GM19455 (cell line): ENCODE measurements at regions not wholly inside any gene's neighbourhood (a gene's known extent, or its start where the extent isn't known, plus 50 kb on each side); places are given as distances from the start of the nearest gene placed in this dataset.
"Not testable (repeated sequence)": the region's sequence is repeated elsewhere in the genome, so short reads cannot be mapped to it uniquely, and the experiment has no call there.

ENCODE experiments used
- ATAC-seq: cut with Tn5 transposase; IDR thresholded peaks from one replicate; pipeline ENCODE4 v1.9.1; 2021; ENCODE audit not compliant: unreplicated experiment

DNA sequence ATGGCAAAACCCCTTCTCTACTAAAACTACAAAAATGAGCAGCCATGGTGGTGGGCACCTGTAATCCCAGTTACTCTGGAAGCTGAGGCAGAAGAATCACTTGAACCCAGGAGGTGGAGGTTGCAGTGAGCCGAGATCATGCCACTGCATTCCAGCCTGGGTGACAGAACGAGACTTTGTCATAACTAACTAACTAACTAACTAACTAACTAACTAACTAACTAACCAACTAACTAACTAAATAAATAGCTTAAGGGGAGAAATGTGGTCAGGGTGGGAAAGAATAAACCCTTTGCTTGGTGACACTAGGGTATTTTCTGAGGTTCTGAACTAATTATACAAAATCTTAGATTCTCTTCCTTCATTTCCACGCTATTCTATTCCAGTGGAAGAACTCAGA is 184.4 kb upstream of the MEF2C start:
- no peak for ATAC-seq

DNA sequence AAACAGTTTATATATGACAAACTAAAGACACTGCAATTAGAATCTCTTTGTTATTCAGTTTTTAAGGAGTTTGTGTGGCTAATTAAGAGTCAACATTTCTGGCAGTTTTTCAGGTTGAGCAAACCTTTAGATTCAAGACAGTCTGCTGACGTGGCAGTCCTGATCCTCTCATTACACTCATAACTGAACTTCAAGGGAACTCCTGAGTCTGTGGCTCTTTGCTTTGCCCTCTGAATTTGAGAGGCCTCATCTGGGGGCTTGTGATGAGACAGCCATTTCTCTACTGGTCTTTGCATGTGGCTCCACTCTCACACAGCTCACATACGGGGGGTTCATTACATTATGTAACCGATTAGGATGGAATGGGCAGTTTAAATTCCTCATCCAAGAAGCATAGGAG is 182.9 kb upstream of the MEF2C start:
- ATAC-seq: peak; percentile 80

DNA sequence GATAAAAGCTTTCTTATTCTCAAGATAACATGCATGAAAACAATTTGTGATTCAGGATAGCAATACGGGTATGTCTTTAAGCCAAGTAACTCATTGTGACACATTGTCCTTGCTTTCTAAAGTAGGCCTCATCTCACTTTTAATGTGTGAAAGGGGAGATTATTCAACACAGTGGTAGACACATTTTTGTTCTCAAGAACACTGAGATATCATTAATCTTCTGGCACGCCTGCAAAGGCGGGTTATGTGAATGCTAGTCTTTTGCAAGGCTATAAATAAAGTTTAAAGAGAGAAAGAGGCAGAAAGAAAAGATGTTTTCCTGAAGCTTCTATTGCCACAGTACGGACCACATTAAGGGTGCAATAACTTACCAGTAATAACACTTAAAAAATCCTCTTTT is 181.8 kb upstream of the MEF2C start:
- ATAC-seq: no peak

DNA sequence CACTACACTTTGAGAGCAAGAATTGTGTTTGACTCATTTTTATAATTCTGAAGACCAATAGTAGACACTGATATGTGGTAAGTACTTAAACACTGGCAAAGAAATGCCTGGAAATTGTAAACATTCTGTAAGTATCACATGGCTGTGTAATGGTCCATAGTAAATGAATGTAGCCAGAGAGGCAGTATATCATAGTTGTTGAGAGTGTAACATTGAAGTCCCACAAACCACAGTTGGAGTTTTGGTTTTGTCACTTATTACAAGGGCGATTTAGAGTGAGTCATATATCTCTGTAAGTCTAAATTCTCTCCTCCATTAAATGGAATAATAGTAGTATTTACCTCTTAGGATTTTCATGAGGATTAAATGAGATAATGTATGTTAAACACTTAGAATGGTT is 181.1 kb upstream of the MEF2C start:
- ATAC-seq: peak; percentile 50

DNA sequence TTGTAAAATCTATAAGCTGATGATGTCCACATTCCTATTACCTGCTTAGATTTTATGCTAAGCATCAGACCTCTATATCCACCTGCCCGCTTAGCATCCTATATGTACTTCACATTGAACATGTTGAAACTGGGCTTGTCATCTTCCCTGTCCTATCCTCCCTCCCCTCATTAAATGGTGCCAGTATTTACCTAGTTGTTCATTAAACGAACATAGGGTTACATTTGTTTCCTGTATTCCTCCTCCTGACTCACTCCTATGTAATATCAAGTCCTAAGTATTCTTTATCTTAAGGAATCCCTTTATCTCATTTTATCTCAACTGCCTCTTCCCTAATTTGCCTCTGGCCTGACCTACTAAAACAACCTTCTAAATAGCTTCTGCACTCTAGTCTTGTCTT is 177.8 kb upstream of the MEF2C start:
- no peak for ATAC-seq

DNA sequence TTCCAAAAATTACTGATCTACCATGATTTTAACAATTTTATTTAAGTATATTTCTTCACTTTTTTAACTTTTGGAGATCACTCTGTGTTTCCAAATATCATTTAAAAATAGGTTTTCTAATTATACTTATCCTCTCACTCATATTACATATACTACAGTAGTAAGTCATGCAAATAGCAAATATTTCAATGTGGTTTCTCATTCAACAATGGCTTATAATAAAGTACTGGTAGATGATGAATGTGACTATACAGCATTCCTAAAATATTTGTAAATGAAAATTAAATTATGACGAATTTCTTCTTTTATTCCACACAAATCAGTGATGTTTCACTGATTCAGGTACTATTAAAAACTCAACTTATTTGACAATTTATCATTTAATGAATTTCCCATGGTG is 176.3 kb upstream of the MEF2C start:
- no peak for ATAC-seq

DNA sequence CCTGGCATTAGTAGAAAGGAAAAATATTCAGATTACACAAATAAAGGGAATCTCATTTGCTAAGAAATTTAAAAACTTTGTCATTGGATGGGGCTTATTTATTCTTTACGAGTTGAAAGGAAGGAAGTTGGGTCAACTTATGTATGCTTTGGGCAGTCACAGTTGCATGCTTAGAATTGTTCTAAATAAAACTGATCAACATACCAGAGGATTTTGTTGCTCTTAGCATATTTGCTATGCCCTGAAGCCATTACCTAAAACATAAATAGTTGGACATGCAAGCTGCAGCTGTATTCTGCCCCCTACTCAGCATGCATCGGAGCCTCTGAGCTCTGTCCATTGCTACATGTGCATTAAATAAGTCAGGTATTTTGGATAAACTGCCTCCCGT is 172.7 kb upstream of the MEF2C start:
- ATAC-seq: no peak

DNA sequence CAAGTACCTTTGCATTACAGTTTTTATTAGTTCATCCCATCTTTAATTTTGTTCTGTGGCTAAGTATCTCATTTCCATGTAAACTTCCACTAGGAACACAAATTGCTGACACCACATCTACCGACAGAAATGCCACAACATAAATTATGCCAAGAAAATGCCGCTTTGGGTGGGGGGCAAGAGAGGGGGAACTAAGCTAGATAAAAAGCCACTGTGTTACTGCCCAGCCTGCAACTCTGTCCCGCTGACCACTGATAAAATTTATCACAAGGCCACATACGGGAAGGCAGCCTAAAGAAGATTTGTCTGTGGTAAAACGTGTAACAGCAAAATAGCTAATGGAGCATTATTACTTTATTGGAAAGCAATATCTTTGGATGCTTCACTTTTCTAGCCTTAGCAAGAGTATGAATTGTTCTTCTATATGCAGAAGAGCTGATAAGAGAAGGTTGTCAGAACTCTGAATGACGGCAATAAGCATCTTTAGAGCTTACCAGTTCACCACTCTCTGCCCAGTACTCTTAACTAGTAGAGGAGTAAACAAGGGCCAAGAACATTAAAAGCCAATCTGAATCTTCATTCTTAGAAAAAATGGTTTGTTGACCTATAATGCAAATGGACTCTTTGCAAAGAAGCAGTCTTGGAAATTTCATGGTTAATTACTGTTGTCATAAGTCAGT is 172.2 kb upstream of the MEF2C start:
- ATAC-seq: no peak

DNA sequence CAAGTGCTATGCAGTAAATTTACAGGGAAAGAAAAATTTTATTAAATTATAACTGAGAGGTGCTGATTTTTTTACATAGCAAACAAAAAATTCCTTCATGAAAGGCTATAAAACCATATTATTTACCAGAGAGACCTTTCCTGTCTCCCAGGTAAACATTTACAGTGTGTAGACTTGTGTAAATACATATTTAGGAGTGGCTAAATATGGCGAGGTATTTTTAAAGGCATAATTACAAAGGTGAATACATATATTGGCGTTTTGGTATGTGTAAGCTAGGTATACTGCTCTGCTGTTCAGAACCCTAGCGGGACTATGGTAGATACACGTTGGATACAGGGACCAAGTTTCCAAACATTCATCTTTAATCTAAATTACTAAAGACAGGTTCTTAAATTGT is 170.6 kb upstream of the MEF2C start:
- no peak for ATAC-seq

DNA sequence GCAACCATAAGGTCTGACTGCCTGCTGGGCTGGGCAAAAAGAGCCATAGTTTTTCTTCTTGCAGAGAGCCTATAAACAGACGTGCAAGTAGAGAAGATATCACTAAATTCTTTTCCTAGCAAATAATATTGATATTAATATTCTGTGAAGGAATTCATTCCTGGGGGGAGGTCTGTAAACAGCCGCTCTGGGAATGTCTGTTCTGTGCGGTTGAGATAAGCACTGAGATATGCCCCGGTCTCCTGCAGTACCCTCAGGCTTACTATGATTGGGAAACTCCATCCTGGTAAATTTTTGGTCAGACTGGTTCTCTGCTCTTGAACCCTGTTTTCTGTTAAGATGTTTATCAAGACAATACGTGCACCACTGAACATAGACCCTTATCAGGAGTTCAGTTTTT is 167.1 kb upstream of the MEF2C start:
- ATAC-seq: not testable (repeated sequence)

DNA sequence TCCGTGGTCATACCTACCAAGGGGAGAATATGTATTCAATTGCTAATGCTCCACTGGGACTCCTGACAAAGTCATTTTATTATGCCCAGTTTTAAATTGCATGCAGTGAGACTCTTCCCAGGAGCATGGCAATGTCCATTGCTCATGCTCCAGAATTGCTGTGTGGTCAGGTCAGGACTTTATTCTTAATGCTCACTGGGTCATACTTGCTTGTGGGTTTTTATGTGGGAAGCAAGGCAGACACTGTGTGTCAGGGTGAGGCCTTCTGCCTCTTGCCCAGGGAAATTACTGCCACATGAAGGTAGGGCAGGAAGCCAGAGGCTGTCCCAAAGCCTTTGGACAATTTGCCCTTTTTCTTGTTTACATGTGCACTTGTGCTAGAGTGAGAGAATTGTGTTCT is 164.6 kb upstream of the MEF2C start:
- ATAC-seq: no peak

DNA sequence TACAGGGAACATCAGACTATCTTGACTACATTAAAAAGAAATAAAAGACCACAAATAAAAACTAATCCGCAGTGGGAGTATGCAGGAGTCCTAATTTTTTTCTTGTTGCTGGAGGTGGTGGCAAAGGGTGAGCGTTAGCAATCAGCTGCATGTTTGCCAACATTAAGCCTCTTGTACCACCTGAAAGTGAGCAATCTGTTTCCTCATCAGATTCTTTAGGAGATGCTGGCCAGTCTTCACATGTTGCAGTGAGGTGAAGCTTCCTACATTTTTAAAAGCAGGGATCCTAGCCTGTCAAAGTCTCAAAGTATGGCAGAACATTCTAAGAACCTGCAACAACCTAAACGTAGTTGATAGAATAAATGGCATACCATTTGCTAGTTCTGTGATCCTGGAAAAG is 162.2 kb upstream of the MEF2C start:
- no peak for ATAC-seq

DNA sequence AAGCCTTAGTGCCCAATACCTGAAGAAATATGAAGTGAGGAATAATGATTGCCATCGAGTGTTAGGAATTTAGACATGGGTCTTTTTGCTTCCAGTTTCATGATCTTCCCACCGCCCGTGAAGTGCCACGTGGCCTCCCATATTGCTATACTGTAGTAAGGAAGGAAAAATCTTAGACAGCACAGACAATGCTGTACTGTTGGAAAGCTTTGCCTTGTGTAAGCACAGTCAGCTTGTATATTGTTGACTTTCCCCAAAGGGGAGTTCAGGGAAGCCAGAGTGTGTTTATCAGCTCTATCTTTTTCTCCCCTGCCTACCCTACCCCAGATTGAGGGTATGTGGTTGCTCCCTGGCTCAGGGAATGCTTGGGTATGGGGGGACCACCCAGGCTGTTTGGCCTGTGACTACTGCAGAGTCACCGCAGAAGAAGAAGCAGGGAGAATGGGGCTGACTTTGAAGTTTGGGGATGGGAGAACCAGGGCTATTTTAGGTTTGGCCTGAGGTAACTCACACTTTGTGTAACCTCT is 161.8 kb upstream of the MEF2C start:
- no peak for ATAC-seq

DNA sequence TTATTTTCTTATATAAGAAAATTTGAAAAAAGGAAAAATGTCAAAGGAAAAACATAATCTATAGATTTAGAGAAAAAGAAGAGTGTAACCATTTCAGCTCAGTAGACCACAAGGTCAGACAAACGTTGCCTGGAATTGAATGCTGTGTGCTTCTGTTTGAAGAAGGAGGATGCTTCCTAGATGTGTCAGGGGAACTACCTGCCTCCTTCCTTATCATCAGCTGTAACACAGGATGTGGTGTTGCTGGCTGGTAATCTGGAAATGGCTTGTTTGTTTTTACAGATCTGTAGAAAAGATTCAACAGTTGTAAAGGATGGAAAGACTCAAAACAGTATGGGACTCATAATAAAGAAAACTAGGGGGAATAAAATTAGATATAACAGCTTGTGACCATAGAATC is 160.7 kb upstream of the MEF2C start:
- ATAC-seq: no peak

DNA sequence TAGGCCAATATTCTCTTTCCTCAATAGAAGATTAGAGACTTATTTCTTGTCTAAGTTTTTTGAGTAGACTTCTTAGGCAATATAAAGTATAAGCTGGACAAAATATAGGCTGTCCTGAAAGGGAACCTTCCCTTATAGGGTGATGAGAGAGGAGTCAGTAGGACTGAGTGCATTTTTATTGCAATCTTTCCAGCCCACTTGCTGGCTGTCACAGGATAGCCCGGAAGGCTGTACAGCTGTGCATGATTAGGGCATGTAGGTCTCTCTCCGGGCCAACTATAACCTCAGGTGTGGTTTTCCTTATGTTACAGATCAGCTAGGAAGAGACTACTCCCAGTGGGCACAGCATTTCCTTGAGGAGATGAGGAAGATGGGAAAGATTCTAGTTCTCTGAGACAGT is 159.8 kb upstream of the MEF2C start:
- ATAC-seq: no peak

DNA sequence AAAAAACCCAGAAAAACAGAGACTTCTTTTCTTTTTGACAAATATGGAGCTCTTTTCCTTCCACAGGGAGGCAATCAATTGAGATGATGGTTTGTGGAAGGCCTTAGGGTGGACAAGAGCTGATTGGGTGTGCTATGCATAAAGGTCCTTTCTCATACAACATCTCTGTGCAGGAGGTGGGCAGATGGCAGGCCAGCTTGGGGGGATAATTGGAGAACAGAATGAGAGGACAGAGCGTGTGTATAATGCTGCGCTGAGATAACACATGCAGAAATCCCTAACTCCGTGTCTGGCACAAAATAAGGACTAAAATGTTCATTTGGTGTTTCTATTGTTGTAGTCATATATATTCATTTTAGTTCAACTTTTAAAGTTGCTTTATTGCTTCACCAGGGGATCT is 159.0 kb upstream of the MEF2C start:
- no peak for ATAC-seq

DNA sequence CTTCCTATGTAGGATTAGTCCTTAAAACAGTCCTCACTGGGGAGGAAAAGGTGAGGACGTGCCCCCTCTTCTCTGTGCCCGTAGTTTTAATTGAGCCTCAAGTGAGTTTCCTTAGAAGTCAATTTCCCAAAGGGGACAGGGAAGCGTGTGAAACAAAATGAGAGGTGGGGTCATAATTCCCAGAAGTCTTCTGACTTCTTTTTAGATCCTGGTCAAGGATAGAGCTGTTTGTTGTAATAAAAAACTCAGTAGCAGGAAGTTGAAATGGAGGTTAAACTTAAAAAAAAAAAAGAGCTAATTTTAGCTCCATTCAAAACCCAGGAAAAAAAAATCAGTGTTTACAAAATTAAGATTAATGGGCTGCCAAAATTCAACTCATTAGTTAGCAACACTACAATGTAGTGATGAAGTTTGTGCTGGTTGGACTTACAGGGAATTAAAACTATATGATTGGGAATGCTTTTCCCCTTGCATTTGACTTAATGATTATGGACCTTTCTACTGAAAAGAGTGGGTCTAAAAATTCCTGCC is 158.3 kb upstream of the MEF2C start:
- ATAC-seq: no peak

DNA sequence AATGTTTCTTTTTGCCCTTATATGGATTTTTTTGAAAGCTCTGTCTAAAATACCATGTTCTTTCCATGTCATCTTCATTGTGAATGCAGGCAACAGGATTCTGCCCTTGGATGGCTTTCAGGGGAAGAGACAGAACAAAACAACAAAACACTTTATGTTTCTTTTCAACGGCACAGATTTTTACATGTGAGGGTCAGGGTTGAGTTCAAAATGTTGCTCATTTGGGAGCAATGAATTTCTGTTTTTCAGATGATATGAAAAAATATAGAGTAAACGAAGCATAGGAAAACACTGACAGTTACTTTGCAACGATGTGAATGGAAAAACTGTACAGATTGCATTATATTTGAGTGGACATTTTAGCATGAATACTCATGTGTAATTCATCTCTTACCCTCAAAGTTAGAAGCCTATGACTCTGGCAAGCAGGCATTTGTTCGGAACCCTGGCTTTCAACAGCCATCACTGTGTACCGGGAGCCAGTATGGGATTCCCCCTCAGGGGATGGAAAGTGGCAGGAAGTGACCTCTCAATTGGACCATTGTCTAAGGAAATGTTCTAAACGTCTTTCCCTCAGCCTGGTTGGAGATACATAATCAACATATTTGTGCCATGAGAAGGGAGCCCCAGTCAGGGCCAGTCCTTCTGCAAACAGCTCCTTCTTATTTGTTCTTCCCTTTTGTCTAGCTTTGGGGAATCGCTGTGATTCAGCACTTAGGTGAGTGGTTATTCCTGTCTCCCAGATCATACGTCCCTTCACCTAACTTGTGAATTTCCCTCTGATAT is 153.9 kb upstream of the MEF2C start:
- ATAC-seq: no peak

DNA sequence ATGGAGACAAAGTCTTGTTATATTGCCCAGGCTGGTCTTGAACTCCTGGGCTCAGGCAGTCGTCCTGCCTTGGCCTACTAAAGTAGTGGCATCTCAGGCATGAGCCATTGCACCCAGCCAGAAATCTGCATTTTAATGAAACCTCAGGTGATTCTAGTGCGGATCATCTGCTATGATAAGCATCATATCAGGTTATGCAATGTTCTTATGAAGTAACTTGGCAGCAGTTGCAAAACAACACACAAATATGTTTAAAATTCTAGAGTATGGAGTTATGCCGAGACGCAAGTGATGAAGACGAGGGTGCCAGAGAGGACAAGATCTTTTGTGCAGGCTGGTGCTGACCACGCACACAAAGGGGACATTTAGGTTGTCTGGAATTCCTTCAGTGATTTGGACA is 153.2 kb upstream of the MEF2C start:
- no peak for ATAC-seq

DNA sequence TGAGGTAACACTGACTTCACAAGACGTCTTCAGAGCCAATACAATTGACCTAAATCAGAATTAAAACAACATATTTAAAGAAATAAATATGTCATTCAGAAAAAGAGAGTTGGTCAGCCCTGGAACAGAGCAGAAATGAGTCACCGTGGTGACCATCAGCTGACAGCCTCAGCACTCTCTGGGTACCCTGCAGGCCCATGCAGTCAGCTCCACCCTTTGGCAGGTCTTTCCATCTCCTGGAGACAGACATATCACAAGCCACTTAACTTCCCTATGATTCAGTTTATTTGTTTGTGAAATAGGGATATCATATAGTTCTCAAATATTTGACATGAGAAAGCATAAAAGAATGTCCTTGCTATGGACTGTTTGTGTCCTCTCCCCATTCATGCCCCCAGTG is 151.6 kb upstream of the MEF2C start:
- no peak for ATAC-seq

DNA sequence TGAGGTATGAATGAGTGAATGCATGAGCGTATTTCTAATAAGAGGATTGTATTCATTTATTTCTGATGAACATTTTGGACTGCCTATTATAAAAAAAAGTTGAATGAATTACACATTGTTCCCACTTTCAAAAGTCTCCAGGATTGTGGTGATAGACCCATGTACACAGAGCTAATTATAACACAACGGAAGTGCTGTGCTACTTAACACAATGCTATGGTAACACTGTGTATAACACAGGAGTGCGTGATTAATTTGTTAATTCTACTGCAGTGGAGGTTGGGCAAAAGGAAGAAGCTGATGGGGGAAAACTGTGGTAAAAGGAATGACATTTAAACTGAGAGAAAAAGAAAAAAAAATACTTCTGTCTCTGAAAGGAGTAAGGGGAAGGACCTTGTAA is 147.8 kb upstream of the MEF2C start:
- no peak for ATAC-seq

DNA sequence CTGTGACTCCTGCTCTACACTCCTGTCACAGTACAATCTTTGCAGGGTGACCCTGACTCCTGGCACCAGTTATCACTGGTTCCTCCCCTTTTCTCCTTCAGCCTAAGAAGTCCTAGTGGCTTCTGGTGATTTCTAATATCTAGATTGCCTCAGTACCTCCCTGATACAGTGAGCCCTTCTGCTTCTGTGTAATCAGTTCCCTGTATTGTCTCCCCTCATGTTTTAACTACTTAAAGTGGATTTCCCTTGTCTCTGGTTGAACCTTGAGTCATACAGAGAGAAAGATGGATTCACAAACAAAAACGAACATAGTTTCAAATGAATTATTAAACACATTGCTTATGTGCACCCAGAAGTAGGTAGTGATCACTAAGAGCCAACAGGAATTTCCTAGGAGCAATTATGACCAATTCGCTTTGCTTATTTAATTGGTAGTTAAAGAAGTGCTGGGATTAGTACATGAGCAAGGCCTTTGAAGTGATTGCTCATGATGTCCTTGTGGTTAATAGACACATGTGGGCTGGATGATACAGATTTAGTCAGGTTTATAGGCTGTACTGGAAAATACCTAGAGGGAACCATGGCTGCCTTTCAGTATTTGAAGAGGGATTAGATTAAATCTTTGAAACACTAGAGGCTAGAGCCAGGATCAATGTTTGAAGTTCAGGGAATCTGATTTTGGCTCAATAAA is 145.8 kb upstream of the MEF2C start:
- ATAC-seq: no peak
